Ectodermal cell (in vitro differentiated cells): ENCODE measurements at regions not wholly inside any gene's neighbourhood (a gene's known extent, or its start where the extent isn't known, plus 50 kb on each side); places are given as distances from the start of the nearest gene placed in this dataset.
"Not testable (repeated sequence)": the region's sequence is repeated elsewhere in the genome, so short reads cannot be mapped to it uniquely, and the experiment has no call there.

ENCODE experiments used
- H3K27ac ChIP-seq: 2 replicates; pipeline ENCODE4 v1.7.0; 2013; ENCODE audit warnings: mild to moderate bottlenecking, low read depth, low read length; ENCODE audit not compliant: insufficient read depth, poor library complexity, severe bottlenecking
- H3K27me3 ChIP-seq: 2 replicates; pipeline ENCODE4 v1.7.0; 2013; ENCODE audit warnings: mild to moderate bottlenecking, low read length; ENCODE audit not compliant: insufficient read depth, control insufficient read depth, poor library complexity, severe bottlenecking
- H3K36me3 ChIP-seq: one replicate; pipeline ENCODE4 v1.7.0; 2013; ENCODE audit warnings: low read length; ENCODE audit not compliant: control insufficient read depth, insufficient read depth
- H3K4me1 ChIP-seq: one replicate; pipeline ENCODE4 v1.7.0; 2013; ENCODE audit warnings: low read length; ENCODE audit not compliant: control insufficient read depth, insufficient read depth
- H3K4me3 ChIP-seq: 2 replicates; pipeline ENCODE4 v1.7.0; 2013; ENCODE audit warnings: low read depth, low read length, control low read depth; ENCODE audit not compliant: insufficient read depth
- H3K9me3 ChIP-seq: 2 replicates; pipeline ENCODE4 v1.7.0; 2013; ENCODE audit warnings: mild to moderate bottlenecking, low read length, moderate library complexity; ENCODE audit not compliant: control insufficient read depth
- WGBS, 2 experiments: methylation state at CpG; one replicate each; pipeline ENCODE4 v1.1.7; 2013; ENCODE audit warnings: missing lambda C conversion rate in 2 of 2; 5-methylcytosine and 5-hydroxymethylcytosine counted together

- no peak overlapping the region for H3K4me3 ChIP-seq
- H3K36me3 ChIP-seq = no peaks in the 10 kb centered on the region
- no peaks in the 10 kb centered on the region for H3K9me3 ChIP-seq
- no peaks in the 10 kb centered on the region for H3K27me3 ChIP-seq
- 34 to 39% methylated on average over 2 of the region's 2 CpGs for whole genome bisulfite sequencing, 2 experiments
- peak overlapping the region; percentile 74 for H3K27ac ChIP-seq
- H3K4me1 ChIP-seq = peaks cover 9% of the 10 kb centered on the region
These were observed 528.4 kb upstream of the TOM1L1 start for GRCh38 chr17:54372069-54372749.

- no peak overlapping the region for H3K27ac ChIP-seq
- no peaks in the 10 kb centered on the region for H3K27me3 ChIP-seq
- no peak overlapping the region for H3K4me3 ChIP-seq
- no peaks in the 10 kb centered on the region for H3K9me3 ChIP-seq
- peaks cover 9% of the 10 kb centered on the region for H3K4me1 ChIP-seq
- WGBS, 2 experiments = 89 to 97% methylated on average over 1 of the region's 1 CpG
- no peaks in the 10 kb centered on the region for H3K36me3 ChIP-seq
These were observed 526.7 kb upstream of the TOM1L1 start for GRCh38 chr17:54373970-54374369.

- not testable (repeated sequence) for H3K27ac ChIP-seq, H3K4me3 ChIP-seq, H3K27me3 ChIP-seq, H3K9me3 ChIP-seq, H3K4me1 ChIP-seq, H3K36me3 ChIP-seq
- WGBS, 2 experiments = 90 to 93% methylated on average over 4 of the region's 6 CpGs
These were observed 524.2 kb upstream of the TOM1L1 start for GRCh38 chr17:54376409-54376808.

GRCh38 chr17:54381482-54381881 is 519.2 kb upstream of the TOM1L1 start:
- no peak overlapping the region for H3K4me3 ChIP-seq
- H3K27ac ChIP-seq = no peak overlapping the region
- H3K4me1 ChIP-seq = no peaks in the 10 kb centered on the region
- H3K27me3 ChIP-seq = no peaks in the 10 kb centered on the region
- H3K9me3 ChIP-seq = no peaks in the 10 kb centered on the region
- 96 to 100% methylated on average over 3 of the region's 3 CpGs for WGBS, 2 experiments
- no peaks in the 10 kb centered on the region for H3K36me3 ChIP-seq

- Histone ChIP-seq H3K9me3 (no peaks in the 10 kb centered on the region), H3K36me3 (no peaks in the 10 kb centered on the region), H3K27ac (no peak overlapping the region), H3K27me3 (no peaks in the 10 kb centered on the region), H3K4me3 (no peak overlapping the region), H3K4me1 (no peaks in the 10 kb centered on the region)
- 88% methylated on average over 1 of the region's 1 CpG; no CpG with 5 or more reads in 1 of the 2 experiments for WGBS, 2 experiments
These were observed 496.4 kb upstream of the TOM1L1 start for GRCh38 chr17:54404259-54404658.

GRCh38 chr17:54405826-54406225 is 494.8 kb upstream of the TOM1L1 start:
- WGBS, 2 experiments = 100% methylated on average over 1 to 2 of the region's 2 CpGs
- H3K4me3 ChIP-seq = no peak overlapping the region
- no peaks in the 10 kb centered on the region for H3K9me3 ChIP-seq
- H3K4me1 ChIP-seq = no peaks in the 10 kb centered on the region
- H3K36me3 ChIP-seq = no peaks in the 10 kb centered on the region
- no peaks in the 10 kb centered on the region for H3K27me3 ChIP-seq
- H3K27ac ChIP-seq = no peak overlapping the region

- Histone ChIP-seq H3K27me3 (no peaks in the 10 kb centered on the region), H3K9me3 (no peaks in the 10 kb centered on the region), H3K4me1 (no peaks in the 10 kb centered on the region), H3K36me3 (no peaks in the 10 kb centered on the region), H3K27ac (no peak overlapping the region), H3K4me3 (no peak overlapping the region)
- 88 to 89% methylated on average over 1 of the region's 1 CpG for WGBS, 2 experiments
These were observed 491.9 kb upstream of the TOM1L1 start for GRCh38 chr17:54408731-54409130.

- Histone ChIP-seq H3K36me3 (no peaks in the 10 kb centered on the region), H3K9me3 (no peaks in the 10 kb centered on the region), H3K4me1 (no peaks in the 10 kb centered on the region), H3K4me3 (no peak overlapping the region), H3K27me3 (no peaks in the 10 kb centered on the region), H3K27ac (no peak overlapping the region)
These were observed 482.2 kb upstream of the TOM1L1 start for GRCh38 chr17:54418467-54418866.

GRCh38 chr17:54425671-54426070 is 475.0 kb upstream of the TOM1L1 start:
- H3K4me3 ChIP-seq = no peak overlapping the region
- H3K27ac ChIP-seq = no peak overlapping the region
- no peaks in the 10 kb centered on the region for H3K9me3 ChIP-seq
- 84 to 85% methylated on average over 3 of the region's 3 CpGs for WGBS, 2 experiments
- no peaks in the 10 kb centered on the region for H3K27me3 ChIP-seq
- H3K36me3 ChIP-seq = no peaks in the 10 kb centered on the region
- no peaks in the 10 kb centered on the region for H3K4me1 ChIP-seq

GRCh38 chr17:54426296-54426886 is 474.3 kb upstream of the TOM1L1 start:
- Histone ChIP-seq H3K4me1 (no peaks in the 10 kb centered on the region), H3K27me3 (no peaks in the 10 kb centered on the region), H3K4me3 (no peak overlapping the region), H3K27ac (no peak overlapping the region), H3K36me3 (no peaks in the 10 kb centered on the region), H3K9me3 (no peaks in the 10 kb centered on the region)
- WGBS, 2 experiments = 42% methylated on average over 1 of the region's 1 CpG; no CpG with 5 or more reads in 1 of the 2 experiments
